ENCODE measurements at regions not wholly inside any gene's neighbourhood (a gene's known extent, or its start where the extent isn't known, plus 50 kb on each side); places are given as distances from the start of the nearest gene placed in this dataset.
"Not testable (repeated sequence)": the region's sequence is repeated elsewhere in the genome, so short reads cannot be mapped to it uniquely, and the experiment has no call there.

DNA sequence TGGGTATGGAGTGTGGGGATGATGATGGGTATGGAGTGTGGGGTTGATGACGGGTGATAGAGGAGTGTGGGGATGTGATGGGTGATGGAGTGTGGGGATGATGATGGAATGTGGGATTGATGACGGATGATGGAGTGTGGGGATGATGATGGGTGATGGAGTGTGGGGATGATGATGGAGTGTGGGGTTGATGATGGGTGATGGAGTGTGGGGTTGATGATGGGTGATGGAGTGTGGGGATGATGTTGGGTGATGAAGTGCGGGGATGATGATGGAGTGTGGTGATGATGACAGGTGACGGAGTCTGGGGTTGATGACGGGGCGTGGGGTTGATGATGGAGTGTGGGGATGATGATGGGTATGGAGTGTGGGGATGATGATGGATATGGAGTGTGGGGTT lies 99.7 kb downstream of the RTP5 start:
- H3K4me3 ChIP-seq (ENCODE audit: low read length); H3K4me1 ChIP-seq (ENCODE audit: control insufficient read depth, insufficient read depth, low read length); H3K27me3 ChIP-seq (ENCODE audit: control insufficient read depth, insufficient read depth, low read length); H3K9ac ChIP-seq (ENCODE audit: low read length); H3K27ac ChIP-seq (ENCODE audit: low read depth, low read length); H3K36me3 ChIP-seq (ENCODE audit: control insufficient read depth, insufficient read depth, low read length): not testable (repeated sequence)

DNA sequence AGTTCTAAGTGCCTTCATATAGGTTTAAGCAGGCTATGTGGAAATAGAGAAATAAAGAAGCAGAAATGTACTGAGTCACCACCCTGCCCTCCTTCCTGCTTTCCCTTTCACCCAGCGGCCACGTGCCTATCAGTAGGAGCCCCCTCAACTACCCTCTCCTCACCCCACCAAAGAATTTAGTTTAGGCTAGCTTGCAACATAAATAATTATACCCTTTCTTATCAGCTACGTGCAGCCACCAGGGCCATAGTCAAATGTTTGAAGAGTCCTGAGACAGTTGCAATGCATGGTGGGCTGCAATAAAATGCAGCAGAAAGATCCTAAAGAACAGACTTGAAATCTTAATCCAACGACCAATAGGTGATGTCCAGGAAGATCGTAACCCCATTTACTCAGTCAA lies 101.2 kb downstream of the RTP5 start:
- no peaks in the 10 kb centered on the region for H3K4me1 ChIP-seq (ENCODE audit: control insufficient read depth, insufficient read depth, low read length)
- no peak overlapping the region for H3K4me3 ChIP-seq (ENCODE audit: low read length)
- no peaks in the 10 kb centered on the region for H3K36me3 ChIP-seq (ENCODE audit: control insufficient read depth, insufficient read depth, low read length)
- H3K27me3 ChIP-seq (ENCODE audit: control insufficient read depth, insufficient read depth, low read length): no peaks in the 10 kb centered on the region
- H3K27ac ChIP-seq (ENCODE audit: low read depth, low read length): no peak overlapping the region
- no peak overlapping the region for H3K9ac ChIP-seq (ENCODE audit: low read length)

DNA sequence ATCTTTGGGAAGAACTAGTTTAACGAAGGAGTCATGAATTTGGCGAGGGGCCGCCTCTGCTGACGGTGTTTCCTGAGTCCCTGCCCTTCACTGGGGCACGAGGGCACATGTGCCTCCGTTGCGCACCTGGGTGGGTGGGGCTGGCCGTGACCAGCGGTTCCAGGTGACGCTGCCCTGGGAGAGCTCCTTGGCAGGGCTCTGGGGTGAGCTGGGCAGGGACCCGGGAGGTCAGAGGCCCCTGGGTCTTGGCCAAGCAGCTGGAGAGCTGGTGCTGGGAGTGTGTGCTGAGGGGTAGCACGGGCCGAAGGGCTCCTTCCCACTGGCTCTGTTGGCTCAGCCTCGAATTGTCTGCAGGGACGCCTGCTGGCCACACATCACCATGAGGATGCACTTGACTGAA lies 104.6 kb downstream of the RTP5 start:
- H3K9ac ChIP-seq (ENCODE audit: low read length): no peak overlapping the region
- no peaks in the 10 kb centered on the region for H3K4me1 ChIP-seq (ENCODE audit: control insufficient read depth, insufficient read depth, low read length)
- no peaks in the 10 kb centered on the region for H3K36me3 ChIP-seq (ENCODE audit: control insufficient read depth, insufficient read depth, low read length)
- H3K27me3 ChIP-seq (ENCODE audit: control insufficient read depth, insufficient read depth, low read length): no peaks in the 10 kb centered on the region
- no peak overlapping the region for H3K4me3 ChIP-seq (ENCODE audit: low read length)
- H3K27ac ChIP-seq (ENCODE audit: low read depth, low read length): no peak overlapping the region

DNA sequence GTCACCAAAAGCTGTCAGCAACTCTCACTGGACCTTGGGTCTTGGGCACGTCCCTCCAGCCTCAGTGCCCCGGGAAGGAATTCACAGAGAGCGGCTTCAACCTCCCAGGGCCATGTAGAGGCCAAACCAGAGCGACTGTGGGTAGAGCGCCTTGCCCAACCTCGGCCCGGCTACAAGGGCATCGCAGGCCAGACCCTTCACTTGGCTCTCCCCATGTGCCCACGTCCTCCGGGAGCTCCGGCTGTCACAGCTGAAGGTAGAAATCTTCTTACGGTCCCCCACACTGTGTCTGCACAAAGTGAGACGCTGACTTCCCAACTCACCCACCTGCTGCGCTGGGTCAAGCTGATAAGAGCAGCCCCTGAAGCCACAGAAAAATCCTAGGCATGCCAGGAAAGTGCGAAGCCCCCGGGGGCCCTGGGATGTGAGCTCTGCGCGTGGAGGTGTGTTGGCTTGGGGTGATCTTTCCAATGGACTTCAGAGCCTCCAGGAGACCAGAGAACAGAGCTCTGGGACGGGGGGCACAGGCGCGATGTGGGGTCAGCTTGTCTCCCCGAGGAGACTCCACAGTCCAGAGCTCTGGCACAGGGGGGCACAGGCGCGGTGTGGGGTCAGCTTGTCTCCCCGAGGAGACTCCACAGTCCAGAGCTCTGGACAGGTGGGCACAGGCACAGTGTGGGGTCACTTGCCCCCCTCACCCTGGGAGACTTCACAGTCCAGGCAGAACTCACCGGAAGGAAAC lies 105.5 kb downstream of the RTP5 start:
- H3K36me3 ChIP-seq (ENCODE audit: control insufficient read depth, insufficient read depth, low read length): no peaks in the 10 kb centered on the region
- no peaks in the 10 kb centered on the region for H3K4me1 ChIP-seq (ENCODE audit: control insufficient read depth, insufficient read depth, low read length)
- H3K27me3 ChIP-seq (ENCODE audit: control insufficient read depth, insufficient read depth, low read length): no peaks in the 10 kb centered on the region
- no peak overlapping the region for H3K4me3 ChIP-seq (ENCODE audit: low read length)
- H3K27ac ChIP-seq (ENCODE audit: low read depth, low read length): no peak overlapping the region
- H3K9ac ChIP-seq (ENCODE audit: low read length): no peak overlapping the region

DNA sequence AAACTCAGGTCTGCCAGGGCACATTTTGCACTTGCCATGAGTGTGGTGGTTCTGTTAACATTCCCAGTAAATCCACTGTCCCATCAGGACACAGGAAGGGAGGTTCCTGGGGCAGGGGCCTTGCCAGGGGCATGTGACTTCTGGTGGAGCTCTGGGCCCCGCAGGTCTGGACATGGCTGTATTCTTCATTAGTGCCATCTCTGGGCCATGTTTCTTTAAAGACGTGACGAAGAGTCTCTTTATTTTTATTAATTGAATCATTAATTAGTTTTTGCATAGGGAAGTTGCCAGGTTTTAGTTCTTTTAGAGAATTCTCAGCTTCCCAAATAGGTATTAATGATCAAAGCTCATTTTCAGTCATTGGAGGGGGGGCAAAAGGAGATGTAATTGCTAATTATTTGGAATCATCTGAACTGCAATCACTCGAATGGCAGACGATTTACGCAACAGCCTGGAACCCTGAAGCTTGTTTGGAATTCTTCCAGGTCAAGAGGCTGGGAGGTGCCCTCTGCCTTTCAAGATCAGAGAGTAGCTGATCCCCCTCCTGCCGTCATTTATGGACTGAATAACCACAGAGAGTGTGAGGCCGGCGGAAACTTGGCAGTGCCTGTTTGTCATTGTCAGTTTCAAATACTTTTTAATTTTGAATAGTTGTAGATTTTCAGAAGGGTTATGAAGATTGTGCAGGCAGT lies 106.2 kb downstream of the RTP5 start:
- Histone ChIP-seq H3K9ac (ENCODE audit: low read length) (no peak overlapping the region), H3K4me3 (ENCODE audit: low read length) (no peak overlapping the region), H3K4me1 (ENCODE audit: control insufficient read depth, insufficient read depth, low read length) (no peaks in the 10 kb centered on the region), H3K27me3 (ENCODE audit: control insufficient read depth, insufficient read depth, low read length) (no peaks in the 10 kb centered on the region), H3K36me3 (ENCODE audit: control insufficient read depth, insufficient read depth, low read length) (no peaks in the 10 kb centered on the region), H3K27ac (ENCODE audit: low read depth, low read length) (no peak overlapping the region)

DNA sequence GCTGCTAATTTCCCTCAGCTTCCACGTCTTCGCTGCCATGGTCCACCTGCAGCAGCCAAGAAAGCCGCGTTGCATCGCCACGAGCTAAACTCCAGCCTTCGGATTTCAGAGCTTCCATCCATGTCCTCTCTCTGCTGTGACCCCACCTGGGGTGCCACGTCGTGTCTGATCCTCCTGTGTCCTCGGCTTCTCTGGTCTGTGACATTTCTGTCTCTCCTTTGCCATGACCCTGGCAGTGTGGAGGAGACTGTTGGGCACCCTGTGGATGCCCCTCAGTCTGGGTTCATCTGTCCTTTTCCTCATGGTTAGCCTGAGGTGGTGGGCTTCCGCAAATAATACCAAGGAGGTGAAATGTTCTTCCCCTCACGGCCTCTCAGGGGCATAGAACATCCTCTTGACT lies 106.8 kb downstream of the RTP5 start:
- Histone ChIP-seq H3K9ac (ENCODE audit: low read length) (no peak overlapping the region), H3K36me3 (ENCODE audit: control insufficient read depth, insufficient read depth, low read length) (no peaks in the 10 kb centered on the region), H3K4me3 (ENCODE audit: low read length) (no peak overlapping the region), H3K27me3 (ENCODE audit: control insufficient read depth, insufficient read depth, low read length) (no peaks in the 10 kb centered on the region), H3K27ac (ENCODE audit: low read depth, low read length) (no peak overlapping the region), H3K4me1 (ENCODE audit: control insufficient read depth, insufficient read depth, low read length) (no peaks in the 10 kb centered on the region)

DNA sequence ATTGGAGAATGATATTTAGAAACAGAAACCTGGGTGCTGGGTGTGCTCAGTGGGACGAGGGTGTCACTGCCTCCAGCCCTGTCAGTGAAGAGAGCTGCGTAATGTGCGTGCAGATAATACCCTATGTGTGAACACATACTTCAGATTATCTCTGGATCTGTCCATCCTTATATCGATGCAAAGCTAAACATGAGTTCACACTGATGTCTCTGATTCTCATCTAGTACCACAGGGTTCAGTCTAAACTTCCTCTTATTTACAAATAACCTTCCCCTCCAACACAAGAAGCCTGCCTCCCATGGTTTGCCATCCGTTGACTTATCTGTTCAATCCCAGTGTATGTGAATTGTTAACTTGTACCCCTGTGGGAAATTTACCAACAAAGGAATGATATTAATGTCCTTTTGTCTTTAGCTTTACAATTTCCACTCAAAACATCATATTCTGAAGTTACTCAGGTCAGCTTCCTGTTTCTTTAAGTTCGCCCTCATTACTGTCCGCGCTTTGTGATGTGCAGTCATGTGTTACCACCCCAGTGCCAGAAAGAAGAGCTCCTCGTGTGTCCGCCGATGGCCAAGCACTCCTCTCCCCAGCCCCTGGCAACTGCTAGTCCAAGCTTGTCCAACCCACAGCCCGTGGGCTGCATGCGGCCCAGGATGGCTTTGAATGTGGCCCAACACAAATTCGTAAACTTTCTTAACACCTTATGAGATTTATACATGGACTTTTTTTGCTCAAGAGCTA lies 108.2 kb downstream of the RTP5 start:
- Histone ChIP-seq H3K27ac (ENCODE audit: low read depth, low read length) (no peak overlapping the region), H3K4me1 (ENCODE audit: control insufficient read depth, insufficient read depth, low read length) (no peaks in the 10 kb centered on the region), H3K9ac (ENCODE audit: low read length) (no peak overlapping the region), H3K27me3 (ENCODE audit: control insufficient read depth, insufficient read depth, low read length) (no peaks in the 10 kb centered on the region), H3K36me3 (ENCODE audit: control insufficient read depth, insufficient read depth, low read length) (no peaks in the 10 kb centered on the region), H3K4me3 (ENCODE audit: low read length) (no peak overlapping the region)

DNA sequence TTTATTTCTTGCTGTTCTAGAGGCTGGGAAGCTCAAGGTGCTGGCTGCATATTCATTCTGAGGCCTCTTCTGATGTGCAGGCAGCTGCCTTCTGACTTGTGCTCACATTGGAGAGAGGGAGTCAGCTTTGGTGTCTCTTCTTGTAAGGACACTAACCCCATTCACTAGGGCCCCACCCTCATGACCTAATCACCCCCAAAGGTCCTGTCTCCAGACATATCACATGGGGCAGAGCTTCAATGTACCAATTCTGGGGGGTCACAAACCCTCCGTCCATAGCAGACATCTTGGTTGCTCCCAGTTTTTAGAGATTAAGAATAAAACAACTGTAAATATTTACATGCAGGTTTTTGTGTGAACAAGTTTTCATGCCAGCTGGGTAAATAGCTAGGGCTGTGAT lies 109.1 kb downstream of the RTP5 start:
- Histone ChIP-seq H3K27me3 (ENCODE audit: control insufficient read depth, insufficient read depth, low read length) (no peaks in the 10 kb centered on the region), H3K4me3 (ENCODE audit: low read length) (no peak overlapping the region), H3K36me3 (ENCODE audit: control insufficient read depth, insufficient read depth, low read length) (no peaks in the 10 kb centered on the region), H3K9ac (ENCODE audit: low read length) (no peak overlapping the region), H3K27ac (ENCODE audit: low read depth, low read length) (no peak overlapping the region), H3K4me1 (ENCODE audit: control insufficient read depth, insufficient read depth, low read length) (no peaks in the 10 kb centered on the region)

DNA sequence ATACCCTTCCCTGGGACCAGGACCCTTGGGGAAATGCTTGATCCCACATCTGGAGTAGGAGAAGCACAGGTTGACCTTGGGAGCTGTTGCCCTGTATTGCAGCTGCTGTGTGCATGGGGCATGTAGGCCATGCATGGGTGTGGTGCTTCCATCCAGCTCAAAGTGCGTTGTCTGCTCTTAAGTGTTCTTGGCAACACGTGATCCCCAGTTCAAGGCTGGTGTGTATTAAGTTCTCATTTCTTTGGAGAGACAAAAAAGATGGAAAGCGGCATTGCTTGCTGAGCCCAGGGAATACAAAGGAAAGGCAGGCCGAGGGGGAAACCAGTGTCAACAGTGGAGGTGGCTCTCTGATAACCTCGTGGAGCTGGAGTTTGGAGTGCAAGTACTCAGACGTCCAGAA lies 110.7 kb downstream of the RTP5 start:
- Histone ChIP-seq H3K36me3 (ENCODE audit: control insufficient read depth, insufficient read depth, low read length) (no peaks in the 10 kb centered on the region), H3K27me3 (ENCODE audit: control insufficient read depth, insufficient read depth, low read length) (no peaks in the 10 kb centered on the region), H3K4me1 (ENCODE audit: control insufficient read depth, insufficient read depth, low read length) (no peaks in the 10 kb centered on the region), H3K4me3 (ENCODE audit: low read length) (no peak overlapping the region), H3K27ac (ENCODE audit: low read depth, low read length) (no peak overlapping the region), H3K9ac (ENCODE audit: low read length) (no peak overlapping the region)

DNA sequence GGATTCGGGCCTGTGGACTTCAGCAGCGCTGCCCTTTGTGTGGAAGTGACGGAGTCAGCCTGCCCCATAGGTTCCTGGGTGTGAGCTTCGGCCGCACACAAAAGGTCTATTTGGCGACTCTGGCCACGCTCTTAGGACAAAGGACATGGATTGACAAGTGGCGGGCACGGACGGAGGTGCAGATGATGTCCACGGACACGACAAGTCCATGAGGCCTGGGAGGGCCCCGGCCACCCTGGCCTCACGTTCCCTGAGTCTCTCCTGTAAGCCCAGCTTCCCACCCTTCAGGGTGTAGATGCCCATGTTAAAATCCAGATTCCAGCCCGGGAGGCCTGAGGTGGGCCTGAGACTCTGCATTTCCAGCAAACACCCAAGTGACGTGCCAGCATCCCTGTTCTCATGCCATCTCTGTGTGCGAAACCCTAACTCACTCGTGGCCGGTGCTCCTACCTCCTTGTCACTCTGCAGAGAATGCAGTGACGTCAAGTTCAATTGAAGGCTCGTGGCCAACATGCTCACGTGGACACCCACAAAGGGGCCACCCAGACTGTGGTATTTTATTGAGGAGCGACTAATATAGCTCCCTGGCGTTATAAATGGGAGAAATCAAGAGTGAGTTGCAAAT lies 111.7 kb downstream of the RTP5 start:
- H3K4me1 ChIP-seq (ENCODE audit: control insufficient read depth, insufficient read depth, low read length): no peaks in the 10 kb centered on the region
- no peak overlapping the region for H3K9ac ChIP-seq (ENCODE audit: low read length)
- no peak overlapping the region for H3K4me3 ChIP-seq (ENCODE audit: low read length)
- no peak overlapping the region for H3K27ac ChIP-seq (ENCODE audit: low read depth, low read length)
- H3K36me3 ChIP-seq (ENCODE audit: control insufficient read depth, insufficient read depth, low read length): no peaks in the 10 kb centered on the region
- H3K27me3 ChIP-seq (ENCODE audit: control insufficient read depth, insufficient read depth, low read length): no peaks in the 10 kb centered on the region

DNA sequence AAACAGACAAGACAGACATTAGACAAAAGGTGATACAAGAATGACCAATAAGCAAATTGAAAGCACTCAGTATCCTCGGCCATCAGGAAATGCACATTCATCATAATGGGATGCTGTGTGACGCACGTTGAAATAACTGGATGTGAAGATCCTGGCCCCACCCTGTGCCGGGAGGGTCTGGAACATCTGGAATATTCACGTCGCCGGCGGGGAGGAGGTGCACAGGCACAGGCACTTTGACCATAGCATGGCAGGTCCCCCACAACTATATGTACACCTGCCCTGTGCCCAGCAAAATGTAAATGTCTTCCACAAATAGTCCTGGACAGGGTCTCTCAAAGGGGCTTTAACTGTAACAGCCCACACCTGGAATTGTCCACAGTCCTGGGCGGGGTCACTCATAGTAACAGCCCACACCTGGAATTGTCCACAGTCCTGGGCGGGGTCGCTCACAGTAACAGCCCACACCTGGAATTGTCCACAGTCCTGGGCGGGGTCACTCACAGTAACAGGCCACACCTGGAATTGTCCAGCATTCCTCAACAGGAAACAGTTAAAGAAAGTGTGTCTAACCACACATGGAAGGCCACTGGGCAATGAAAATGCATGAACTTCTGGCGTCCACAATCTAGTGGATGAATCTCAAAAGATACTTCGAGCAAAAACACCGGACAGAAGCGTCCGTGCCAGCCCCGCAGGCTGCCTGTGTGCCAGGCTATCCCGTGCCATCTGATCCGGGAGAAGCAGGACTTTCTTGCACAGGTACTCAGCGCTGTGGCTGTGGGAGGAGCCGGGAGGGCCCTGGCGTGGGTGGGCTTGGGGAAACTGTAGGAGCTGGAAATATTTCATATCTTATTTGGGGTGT lies 113.4 kb downstream of the RTP5 start:
- Histone ChIP-seq H3K4me1 (ENCODE audit: control insufficient read depth, insufficient read depth, low read length) (no peaks in the 10 kb centered on the region), H3K9ac (ENCODE audit: low read length) (no peak overlapping the region), H3K36me3 (ENCODE audit: control insufficient read depth, insufficient read depth, low read length) (no peaks in the 10 kb centered on the region), H3K27ac (ENCODE audit: low read depth, low read length) (no peak overlapping the region), H3K4me3 (ENCODE audit: low read length) (no peak overlapping the region), H3K27me3 (ENCODE audit: control insufficient read depth, insufficient read depth, low read length) (no peaks in the 10 kb centered on the region)
